HG02981 (cell line): ENCODE measurements at regions not wholly inside any gene's neighbourhood (a gene's known extent, or its start where the extent isn't known, plus 50 kb on each side); places are given as distances from the start of the nearest gene placed in this dataset.
A peak's percentile ranks its signal among the peaks of the same experiment; 100 is the strongest.
"Not testable (repeated sequence)": the region's sequence is repeated elsewhere in the genome, so short reads cannot be mapped to it uniquely, and the experiment has no call there.

ENCODE experiments used
- ATAC-seq: cut with Tn5 transposase; IDR thresholded peaks from one replicate; pipeline ENCODE4 v1.9.1; 2021; ENCODE audit warnings: mild to moderate bottlenecking, moderate library complexity; ENCODE audit not compliant: unreplicated experiment

GRCh38 chr6:86128130-86128814, 485.6 kb upstream of the SYNCRIP start:
- no peak for ATAC-seq

- ATAC-seq, result no peak
These were observed 479.4 kb upstream of the SYNCRIP start for GRCh38 chr6:86122086-86122485.

- ATAC-seq, result no peak
These were observed 475.6 kb upstream of the SYNCRIP start for GRCh38 chr6:86118271-86118670.

GRCh38 chr6:86107985-86108384, 465.3 kb upstream of the SYNCRIP start:
- no peak for ATAC-seq

- no peak for ATAC-seq
These were observed 445.3 kb upstream of the SYNCRIP start for GRCh38 chr6:86087954-86088353.

- no peak for ATAC-seq
These were observed 437.3 kb upstream of the SYNCRIP start for GRCh38 chr6:86079938-86080337.

GRCh38 chr6:86070151-86070550, 427.5 kb upstream of the SYNCRIP start:
- ATAC-seq, result no peak

- not testable (repeated sequence) for ATAC-seq
These were observed 422.3 kb upstream of the SYNCRIP start for GRCh38 chr6:86065002-86065401.

GRCh38 chr6:86057293-86057980, 414.8 kb upstream of the SYNCRIP start:
- not testable (repeated sequence) for ATAC-seq

- ATAC-seq, result no peak
These were observed 402.4 kb upstream of the SYNCRIP start for GRCh38 chr6:86045038-86045437.

GRCh38 chr6:86042214-86042613, 399.5 kb upstream of the SYNCRIP start:
- ATAC-seq, result no peak

GRCh38 chr6:86031713-86032112, 389.0 kb upstream of the SYNCRIP start:
- no peak for ATAC-seq

- no peak for ATAC-seq
These were observed 388.2 kb upstream of the SYNCRIP start for GRCh38 chr6:86030875-86031274.

- ATAC-seq, result no peak
These were observed 386.1 kb upstream of the SYNCRIP start for GRCh38 chr6:86028776-86029175.

- ATAC-seq, result not testable (repeated sequence)
These were observed 384.2 kb upstream of the SYNCRIP start for GRCh38 chr6:86026890-86027289.

- peak; percentile 73 for ATAC-seq
These were observed 374.6 kb upstream of the SYNCRIP start for GRCh38 chr6:86017236-86017635.

- ATAC-seq, result peak; percentile 12
These were observed 373.9 kb upstream of the SYNCRIP start for GRCh38 chr6:86016567-86016966.

GRCh38 chr6:86016077-86016476, 373.4 kb upstream of the SYNCRIP start:
- ATAC-seq, result peak; percentile 43

- peak; percentile 53 for ATAC-seq
These were observed 370.3 kb upstream of the SYNCRIP start for GRCh38 chr6:86012991-86013390.

GRCh38 chr6:86010915-86011786, 368.5 kb upstream of the SYNCRIP start:
- ATAC-seq, result no peak

GRCh38 chr6:85997206-85997605, 354.5 kb upstream of the SYNCRIP start:
- ATAC-seq, result peak; percentile 60

- no peak for ATAC-seq
These were observed 353.3 kb upstream of the SYNCRIP start for GRCh38 chr6:85996034-85996375.
